ENCODE measurements at regions not wholly inside any gene's neighbourhood (a gene's known extent, or its start where the extent isn't known, plus 50 kb on each side); places are given as distances from the start of the nearest gene placed in this dataset.

DNA sequence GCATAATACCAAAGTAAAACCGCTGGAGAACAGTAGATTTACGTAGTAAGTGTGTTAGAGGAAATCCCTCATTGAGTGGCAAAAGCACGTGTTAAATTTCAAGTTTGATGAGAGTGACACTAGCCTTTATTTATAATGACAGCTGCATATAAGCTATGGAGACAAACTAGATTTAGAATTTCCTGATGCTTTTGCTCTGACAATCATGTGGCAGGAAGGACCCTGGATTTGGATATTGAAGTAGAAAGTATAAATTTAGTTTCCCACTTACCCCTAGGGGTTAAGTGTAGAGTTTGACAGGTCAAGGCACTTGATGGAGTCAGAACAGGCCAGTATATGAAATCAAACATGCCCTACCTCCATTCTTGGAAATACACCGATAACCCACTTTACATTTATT, 983.1 kb downstream of the FLRT2 start:
- Histone ChIP-seq H3K4me2 (ENCODE audit: insufficient read depth, low read length) (no peak overlapping the region), H3K9ac (replicated peaks; ENCODE audit: extremely low read depth, insufficient read depth, low read length) (no peak overlapping the region), H3K27ac (ENCODE audit: insufficient read depth, low read depth, low read length) (no peak overlapping the region), H3K27me3 (ENCODE audit: control insufficient read depth in 2 of 2, insufficient read depth in 2 of 2, low read length in 2 of 2) (no peaks in the 10 kb centered on the region), H3K4me1 (ENCODE audit: control insufficient read depth, extremely low read depth, insufficient read depth, low read length) (no peaks in the 10 kb centered on the region), H3K4me3 (replicated peaks in 1 of 3; ENCODE audit: insufficient read depth in 1 of 3, low read depth in 1 of 3, low read length in 3 of 3) (no peak overlapping the region), H3K9me3 (replicated peaks; ENCODE audit: control insufficient read depth, insufficient read depth, low read length) (peaks cover 2% of the 10 kb centered on the region), H3K36me3 (ENCODE audit: control insufficient read depth in 2 of 2, extremely low read depth in 1 of 2, insufficient read depth in 2 of 2, low read length in 2 of 2) (no peaks in the 10 kb centered on the region), H4K20me1 (replicated peaks; ENCODE audit: control insufficient read depth, extremely low read depth, insufficient read depth, low read length) (no peaks in the 10 kb centered on the region), H2AFZ (ENCODE audit: low read depth, low read length) (no peak overlapping the region), H3K9me1 (replicated peaks; ENCODE audit: control insufficient read depth, extremely low read depth, insufficient read depth, low read length) (no peaks in the 10 kb centered on the region), H3K79me2 (ENCODE audit: control insufficient read depth, insufficient read depth, low read length) (no peaks in the 10 kb centered on the region)
- TF ChIP-seq POLR2AphosphoS5 (IDR thresholded peaks at IDR 0.05; ENCODE audit: insufficient read depth, low read depth, low read length), result no peak
- TF ChIP-seq, protein P1, sequence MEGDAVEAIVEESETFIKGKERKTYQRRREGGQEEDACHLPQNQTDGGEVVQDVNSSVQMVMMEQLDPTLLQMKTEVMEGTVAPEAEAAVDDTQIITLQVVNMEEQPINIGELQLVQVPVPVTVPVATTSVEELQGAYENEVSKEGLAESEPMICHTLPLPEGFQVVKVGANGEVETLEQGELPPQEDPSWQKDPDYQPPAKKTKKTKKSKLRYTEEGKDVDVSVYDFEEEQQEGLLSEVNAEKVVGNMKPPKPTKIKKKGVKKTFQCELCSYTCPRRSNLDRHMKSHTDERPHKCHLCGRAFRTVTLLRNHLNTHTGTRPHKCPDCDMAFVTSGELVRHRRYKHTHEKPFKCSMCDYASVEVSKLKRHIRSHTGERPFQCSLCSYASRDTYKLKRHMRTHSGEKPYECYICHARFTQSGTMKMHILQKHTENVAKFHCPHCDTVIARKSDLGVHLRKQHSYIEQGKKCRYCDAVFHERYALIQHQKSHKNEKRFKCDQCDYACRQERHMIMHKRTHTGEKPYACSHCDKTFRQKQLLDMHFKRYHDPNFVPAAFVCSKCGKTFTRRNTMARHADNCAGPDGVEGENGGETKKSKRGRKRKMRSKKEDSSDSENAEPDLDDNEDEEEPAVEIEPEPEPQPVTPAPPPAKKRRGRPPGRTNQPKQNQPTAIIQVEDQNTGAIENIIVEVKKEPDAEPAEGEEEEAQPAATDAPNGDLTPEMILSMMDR (IDR thresholded peaks at IDR 0.05; ENCODE audit: extremely low read depth in 1 of 2, insufficient read depth in 1 of 2, low read depth in 1 of 2, low read length in 2 of 2), result no peak
- no peak for TF ChIP-seq JUN (IDR thresholded peaks at IDR 0.05; ENCODE audit: borderline replicate concordance, insufficient read depth, insufficient read length, low read depth)
- TF ChIP-seq, protein P2, sequence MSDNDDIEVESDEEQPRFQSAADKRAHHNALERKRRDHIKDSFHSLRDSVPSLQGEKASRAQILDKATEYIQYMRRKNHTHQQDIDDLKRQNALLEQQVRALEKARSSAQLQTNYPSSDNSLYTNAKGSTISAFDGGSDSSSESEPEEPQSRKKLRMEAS (IDR thresholded peaks at IDR 0.05; ENCODE audit: insufficient read depth, insufficient read length), result no peak
- no peak for TF ChIP-seq POLR2A (IDR thresholded peaks at IDR 0.05; ENCODE audit: low read depth, low read length)
- TF ChIP-seq EZH2 (IDR thresholded peaks at IDR 0.05; ENCODE audit: borderline replicate concordance, low read depth, low read length, severe bottlenecking), result no peak
- no peak for TF ChIP-seq GATA2 (IDR thresholded peaks at IDR 0.05; ENCODE audit: insufficient read depth, insufficient read length, low read depth, low read length)
- TF ChIP-seq MYC (IDR thresholded peaks at IDR 0.05; ENCODE audit: low read depth, low read length), result no peak
- TF ChIP-seq FOS (IDR thresholded peaks at IDR 0.05; ENCODE audit: borderline replicate concordance, insufficient read depth, low read length), result no peak
- CTCF ChIA-PET, result no interaction called here
- FAIRE-seq (no peak), DNase-seq (ENCODE audit: low read depth, low spot score) (no peak)
- intact Hi-C loops (cut with micrococcal nuclease), result no loop called here
- no TSS peak for BruUV-seq (replicated peaks)
- dilution Hi-C loops (cut with MboI; ENCODE audit: extremely low pct_ligation_motif_present, low sequenced_read_pairs), result no loop called here
- POLR2A ChIA-PET, result no interaction called here
